Body of pancreas (tissue), 4 donors: ENCODE measurements at regions not wholly inside any gene's neighbourhood (a gene's known extent, or its start where the extent isn't known, plus 50 kb on each side); places are given as distances from the start of the nearest gene placed in this dataset.

ENCODE experiments used
- CTCF ChIP-seq, 7 experiments: fragments of 450-650 bp in 4 of 7; fragments of 200-600 bp in 3 of 7; sonication (generic) in 3 of 7; IDR thresholded peaks; one replicate each; pipeline ENCODE4 v1.5.1; 2016 to 2019; ENCODE audit warnings: antibody characterized with exemption in 7 of 7
- POLR2A ChIP-seq, 3 donors: fragments of 450-650 bp; IDR thresholded peaks; one replicate each; pipeline ENCODE4 v1.6.1; 2016; ENCODE audit warnings: antibody characterized with exemption in 3 of 3, mild to moderate bottlenecking in 2 of 3

GRCh38 chr4:22991576-22991975 is 298.8 kb downstream of the GBA3 start:
- TF ChIP-seq CTCF (IDR thresholded peaks at IDR 0.05) (no peak), POLR2A (IDR thresholded peaks at IDR 0.05) (no peak)
